ENCODE measurements at regions not wholly inside any gene's neighbourhood (a gene's known extent, or its start where the extent isn't known, plus 50 kb on each side); places are given as distances from the start of the nearest gene placed in this dataset.

GRCh38 chr1:195804547-195804946 lies 803.7 kb downstream of the KCNT2 start:
- no peak for DNase-seq

DNA sequence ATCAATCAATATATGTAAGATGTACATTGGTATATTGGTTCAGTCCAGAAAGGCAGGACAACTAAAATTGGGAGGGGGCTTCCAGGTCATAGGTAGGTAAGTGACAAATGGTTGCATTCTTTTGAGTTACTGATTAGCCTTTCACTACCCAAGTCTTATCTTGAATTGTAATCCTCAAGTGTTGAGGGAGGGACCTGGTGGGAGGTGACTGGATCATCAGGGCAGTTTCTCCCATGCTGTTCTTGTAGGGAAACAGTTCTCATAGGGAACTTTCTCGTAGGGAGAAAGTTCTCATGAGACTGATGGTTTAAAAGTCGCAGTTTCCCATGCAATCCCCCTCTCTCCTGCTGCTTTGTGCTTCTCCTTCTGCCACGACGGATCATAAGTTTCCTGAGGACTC lies 809.2 kb downstream of the KCNT2 start:
- DNase-seq, result no peak

- DNase-seq, result no peak
Observed at GRCh38 chr1:195794225-195794624, 814.0 kb downstream of the KCNT2 start.

DNA sequence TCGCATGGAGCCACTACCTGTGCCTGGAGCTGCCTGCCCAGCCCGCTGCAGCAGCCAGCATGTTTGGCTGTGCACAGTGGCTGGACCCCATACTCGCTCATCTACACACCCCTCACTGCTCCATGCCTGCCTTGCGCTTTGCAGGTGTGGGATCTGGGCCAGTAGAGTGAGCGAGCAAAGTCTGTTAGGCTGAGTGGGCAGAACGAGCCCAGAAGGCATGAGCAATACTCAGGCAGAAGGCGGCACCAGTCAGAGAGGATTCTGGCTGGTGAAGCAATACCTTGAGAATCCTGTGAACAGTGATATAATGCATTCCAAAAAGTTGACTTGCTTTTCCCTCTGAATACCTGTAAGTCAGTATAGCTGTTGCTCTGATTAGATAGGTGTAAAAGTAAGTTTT lies 816.4 kb downstream of the KCNT2 start:
- DNase-seq, result no peak

- DNase-seq, result no peak
Observed at GRCh38 chr1:195790514-195791168, 817.6 kb downstream of the KCNT2 start.

DNA sequence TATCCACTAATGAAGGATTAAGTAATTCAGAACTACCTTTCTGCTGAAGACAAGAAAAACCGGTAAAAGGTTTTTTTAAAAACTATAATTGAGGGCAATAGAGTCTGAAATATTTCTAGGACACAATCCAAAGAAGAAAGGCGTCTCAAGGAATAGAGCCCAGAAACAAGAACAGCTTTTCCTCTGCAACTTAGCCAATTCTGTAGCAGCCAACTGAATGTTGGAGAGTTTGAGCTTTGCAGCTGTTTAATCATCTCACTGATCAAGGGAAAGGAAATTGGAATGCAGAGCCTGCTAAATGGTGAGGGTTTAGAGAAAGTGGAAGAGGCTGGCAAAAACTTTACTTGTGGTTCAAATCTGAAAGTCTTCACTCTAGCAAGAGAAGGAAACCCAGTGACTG lies 818.9 kb downstream of the KCNT2 start:
- no peak for DNase-seq

GRCh38 chr1:195788721-195789120 lies 819.5 kb downstream of the KCNT2 start:
- no peak for DNase-seq

- no peak for DNase-seq
Observed at GRCh38 chr1:195785830-195786229, 822.4 kb downstream of the KCNT2 start.

DNA sequence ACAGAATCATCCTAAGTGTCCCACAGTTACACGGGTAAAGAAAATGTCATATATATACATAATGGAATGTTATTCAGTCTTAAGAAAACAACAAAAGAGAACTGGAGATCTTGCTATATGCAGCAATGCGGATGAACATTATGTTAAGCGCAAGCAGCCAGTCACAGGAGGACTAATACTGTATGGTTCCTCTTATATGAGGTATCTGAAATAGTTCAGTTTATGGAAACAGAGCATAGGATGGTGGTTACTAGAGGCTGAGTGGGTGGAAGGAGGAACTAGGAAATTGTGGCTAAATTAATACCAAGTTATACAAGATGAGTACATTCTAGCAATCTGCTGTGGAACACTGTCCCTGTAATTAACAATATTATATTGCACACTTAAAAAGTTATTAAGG lies 834.3 kb downstream of the KCNT2 start:
- no peak for DNase-seq

DNA sequence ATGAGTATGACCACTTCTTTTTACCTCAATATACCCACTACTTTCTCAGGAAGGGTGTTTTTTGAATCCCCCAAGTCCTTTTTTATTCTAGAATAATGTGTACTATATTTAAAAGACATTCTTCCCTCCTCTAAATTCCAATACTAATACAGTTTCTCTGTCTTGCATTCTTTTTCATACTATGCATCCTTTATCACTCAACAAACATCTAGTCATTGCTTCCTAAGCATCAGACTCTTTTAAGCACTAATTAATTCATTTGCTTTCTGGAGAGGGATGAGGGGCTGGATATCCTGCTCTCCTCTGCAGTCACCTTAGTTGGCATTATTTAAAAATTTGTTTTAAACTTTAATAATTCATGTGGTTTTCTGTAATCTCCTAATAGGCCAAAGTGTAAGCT lies 838.8 kb downstream of the KCNT2 start:
- DNase-seq, result no peak

- no peak for DNase-seq
Observed at GRCh38 chr1:195768936-195769335, 839.3 kb downstream of the KCNT2 start.

- DNase-seq, result no peak
Observed at GRCh38 chr1:195768377-195768776, 839.9 kb downstream of the KCNT2 start.

GRCh38 chr1:195766709-195767108 lies 841.5 kb downstream of the KCNT2 start:
- no peak for DNase-seq

- DNase-seq, result no peak
Observed at GRCh38 chr1:195765099-195765498, 843.1 kb downstream of the KCNT2 start.

- DNase-seq, result no peak
Observed at GRCh38 chr1:195763907-195764374, 844.3 kb downstream of the KCNT2 start.

DNA sequence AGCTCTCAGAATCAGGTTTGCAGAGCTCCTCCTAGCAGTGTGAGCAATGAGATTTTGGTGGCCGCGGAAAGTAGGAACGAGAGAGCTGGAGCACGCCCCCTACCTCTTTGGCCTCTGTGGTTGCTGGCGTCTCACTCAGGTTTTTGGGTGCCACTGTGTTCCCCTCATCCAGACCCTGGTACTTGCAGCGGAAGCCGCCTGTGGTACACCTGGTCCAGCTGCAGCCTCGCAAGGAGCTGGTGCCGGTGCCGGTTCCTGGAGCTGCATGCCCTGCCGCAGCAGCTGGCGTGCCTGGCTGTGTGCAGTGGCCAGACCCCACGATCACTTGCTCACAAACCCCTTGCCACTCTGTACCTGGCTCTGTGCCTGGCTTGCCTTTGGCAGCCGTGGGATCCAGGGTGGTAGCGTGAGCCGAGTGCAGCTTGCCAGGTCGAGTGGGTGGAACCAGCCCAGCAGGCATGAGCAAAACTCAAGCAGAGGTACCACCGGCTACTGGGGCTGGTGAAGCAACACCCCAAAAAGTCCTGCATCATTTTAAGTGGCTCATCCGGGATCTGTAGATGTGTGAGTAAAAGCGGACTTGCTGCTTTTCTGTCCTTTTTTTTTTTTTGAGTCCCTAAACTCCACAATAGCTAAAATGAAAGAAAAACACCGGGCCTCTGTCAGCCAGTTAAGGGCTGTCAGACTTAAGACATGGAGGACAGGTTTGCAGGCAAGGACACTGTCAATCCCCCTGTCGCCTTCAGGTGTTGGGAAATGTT lies 844.9 kb downstream of the KCNT2 start:
- DNase-seq, result no peak

- no peak for DNase-seq
Observed at GRCh38 chr1:195761104-195761503, 847.1 kb downstream of the KCNT2 start.

- no peak for DNase-seq
Observed at GRCh38 chr1:195756109-195756508, 852.1 kb downstream of the KCNT2 start.

DNA sequence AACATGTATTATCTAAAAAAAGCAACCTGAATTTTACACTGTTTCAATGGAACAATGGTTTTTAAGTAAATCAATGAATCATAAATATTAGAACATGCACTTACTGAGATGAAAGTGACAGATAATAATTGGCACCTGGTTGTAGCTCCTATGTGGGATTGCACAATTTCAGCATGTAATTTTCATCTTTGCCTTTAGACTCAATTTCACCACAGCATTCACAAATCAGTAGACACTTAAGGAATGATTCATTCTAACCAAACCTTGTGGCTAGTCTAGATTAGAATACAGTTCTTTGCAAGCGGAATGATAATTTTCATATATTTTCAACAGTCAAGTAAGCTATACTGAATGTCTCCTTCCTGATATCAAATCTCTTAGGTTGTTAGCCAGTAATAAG lies 853.4 kb downstream of the KCNT2 start:
- DNase-seq, result no peak

DNA sequence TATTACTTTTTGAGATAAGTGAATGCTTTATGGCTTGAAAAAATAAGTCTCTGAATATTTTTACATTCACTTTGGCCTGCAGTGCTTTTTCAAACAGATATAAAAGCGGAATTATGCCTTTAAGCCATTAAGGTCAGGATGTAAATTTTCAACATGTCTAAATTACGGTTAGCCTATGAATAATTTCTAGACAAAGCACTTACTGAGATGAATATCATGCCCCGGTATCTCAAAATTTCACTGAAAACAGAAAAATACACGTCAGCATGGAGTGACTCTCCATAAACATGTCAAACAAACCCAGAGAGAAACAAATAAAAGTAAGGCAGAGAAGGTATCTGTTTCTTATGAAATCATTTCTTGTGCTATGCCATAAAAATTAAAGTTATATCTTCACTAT lies 853.9 kb downstream of the KCNT2 start:
- DNase-seq, result no peak

DNA sequence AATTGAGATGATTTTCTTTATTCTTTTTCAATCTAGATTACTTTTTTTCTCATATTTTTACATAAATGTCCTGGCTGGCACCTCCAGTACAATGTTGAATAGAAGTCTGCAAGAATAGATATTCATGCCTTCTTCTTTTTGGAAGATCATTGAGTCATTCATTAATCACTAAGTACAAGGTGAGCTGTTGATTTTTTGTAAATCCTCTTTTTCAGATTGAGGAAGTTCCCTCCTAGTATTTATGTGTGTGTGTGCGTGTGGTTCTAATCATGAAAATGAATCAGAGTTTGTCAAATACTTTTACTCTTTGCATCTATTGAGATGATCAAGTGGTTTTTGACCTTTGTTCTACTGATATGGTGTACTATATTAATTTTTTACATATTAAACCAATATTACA lies 859.3 kb downstream of the KCNT2 start:
- no peak for DNase-seq

- no peak for DNase-seq
Observed at GRCh38 chr1:195745189-195746010, 862.8 kb downstream of the KCNT2 start.

- no peak for DNase-seq
Observed at GRCh38 chr1:195744256-195744655, 864.0 kb downstream of the KCNT2 start.

DNA sequence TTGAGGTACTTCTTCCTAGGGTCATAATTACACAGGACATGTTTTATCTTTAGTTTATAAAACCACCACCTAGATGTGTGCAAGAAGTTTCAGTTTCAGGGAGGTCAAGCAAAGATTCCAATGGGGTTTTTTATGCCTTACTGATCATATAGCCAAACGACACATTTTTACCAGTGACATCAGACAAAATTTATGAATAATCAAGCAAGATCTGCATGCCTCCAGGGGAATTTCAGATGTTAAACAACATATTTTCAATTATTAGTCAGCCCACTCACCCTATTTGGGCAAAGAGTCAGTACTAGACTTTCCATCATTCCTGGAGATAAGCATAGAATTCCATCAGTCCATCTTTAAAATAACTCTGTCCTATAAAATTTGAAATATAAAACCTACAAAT lies 867.4 kb downstream of the KCNT2 start:
- no peak for DNase-seq
